ENCODE measurements at regions not wholly inside any gene's neighbourhood (a gene's known extent, or its start where the extent isn't known, plus 50 kb on each side); places are given as distances from the start of the nearest gene placed in this dataset.

GRCh38 chr11:32039149-32039548 is 51.7 kb upstream of the RCN1 start:
- DNase-seq (ENCODE audit: low spot score) (no peak), ATAC-seq (no peak)
- intact Hi-C loops (cut with DNase I) = no loop called here

DNA sequence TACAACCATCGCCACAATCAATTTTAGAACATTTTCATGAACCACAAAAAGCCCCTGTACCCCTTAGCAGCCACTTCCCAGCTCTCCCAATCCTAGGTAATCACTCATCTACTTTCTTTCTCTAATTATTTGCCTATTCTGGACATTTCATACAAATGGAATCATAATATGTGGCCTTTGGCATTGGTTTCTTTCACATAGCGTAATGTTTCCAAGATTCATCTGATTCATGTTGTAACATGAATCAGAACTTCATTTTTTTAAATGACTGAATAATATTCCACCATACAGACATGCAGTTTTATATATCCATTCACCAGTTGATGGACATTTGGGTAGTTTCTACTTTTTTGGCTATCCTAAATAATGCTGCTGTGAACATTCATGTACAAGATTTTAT is 56.2 kb upstream of the RCN1 start:
- DNase-seq (ENCODE audit: low spot score) (no peak), ATAC-seq (no peak)
- intact Hi-C loops (cut with DNase I) = no loop called here

GRCh38 chr11:32034149-32034548 is 56.7 kb upstream of the RCN1 start:
- intact Hi-C loops (cut with DNase I) = no loop called here
- DNase-seq (ENCODE audit: low spot score) (no peak), ATAC-seq (no peak)

DNA sequence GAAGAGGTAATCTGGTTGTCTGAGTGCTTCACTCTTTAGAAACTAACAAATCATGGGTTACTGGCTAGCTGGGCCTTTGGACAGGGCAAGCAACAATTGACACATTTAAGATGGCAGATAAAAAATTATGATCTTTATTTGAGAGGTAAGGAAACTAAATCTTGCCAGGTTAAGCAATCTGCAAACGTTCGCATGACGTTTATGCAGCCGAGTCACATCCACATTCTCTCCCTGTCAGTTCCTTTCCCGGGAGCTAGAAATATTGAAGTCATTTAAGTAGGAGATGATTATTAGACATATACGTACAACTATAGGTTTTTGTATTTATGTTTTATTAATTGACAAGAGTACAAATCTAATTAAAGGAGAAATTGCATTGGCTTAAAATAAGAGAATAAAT is 57.4 kb upstream of the RCN1 start:
- intact Hi-C loops (cut with DNase I) = no loop called here
- no peak for DNase-seq (ENCODE audit: low spot score)
- no peak for ATAC-seq

- ATAC-seq = no peak
- intact Hi-C loops (cut with DNase I) = no loop called here
- DNase-seq (ENCODE audit: low spot score) = no peak
These were observed 57.8 kb upstream of the RCN1 start for GRCh38 chr11:32033067-32033466.

DNA sequence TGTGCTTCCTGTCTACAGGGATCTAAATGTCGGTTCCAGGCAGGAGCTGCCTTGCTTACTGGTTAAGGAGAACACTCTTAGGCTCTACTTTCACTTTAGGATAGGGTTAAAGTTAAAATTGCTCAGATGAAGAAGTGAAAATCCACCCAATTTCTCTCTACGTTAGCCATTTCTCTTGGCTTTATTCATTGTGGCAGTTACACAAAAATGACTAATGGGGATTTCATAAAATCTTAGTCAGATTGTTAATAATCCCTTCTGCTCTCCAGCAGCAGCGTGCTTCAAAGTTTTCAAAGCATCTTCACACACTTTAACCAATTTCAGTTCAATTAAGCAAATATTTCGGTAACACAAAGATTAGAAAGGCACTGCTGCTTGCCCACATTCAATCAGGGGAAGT is 58.4 kb upstream of the RCN1 start:
- intact Hi-C loops (cut with DNase I) = no loop called here
- DNase-seq (ENCODE audit: low spot score) (no peak), ATAC-seq (no peak)

- DNase-seq (ENCODE audit: low spot score) = no peak
- intact Hi-C loops (cut with DNase I) = no loop called here
- no peak for ATAC-seq
These were observed 58.8 kb upstream of the RCN1 start for GRCh38 chr11:32032052-32032451.

GRCh38 chr11:32030875-32031503 is 59.9 kb upstream of the RCN1 start:
- intact Hi-C loops (cut with DNase I) = no loop called here
- ATAC-seq (no peak), DNase-seq (ENCODE audit: low spot score) (no peak)

- ATAC-seq = no peak
- DNase-seq (ENCODE audit: low spot score) = no peak
- intact Hi-C loops (cut with DNase I) = no loop called here
These were observed 61.2 kb upstream of the RCN1 start for GRCh38 chr11:32029721-32030120.

- DNase-seq (ENCODE audit: low spot score) = no peak
- ATAC-seq = no peak
- intact Hi-C loops (cut with DNase I) = no loop called here
These were observed 62.7 kb upstream of the RCN1 start for GRCh38 chr11:32028201-32028600.

GRCh38 chr11:32026766-32027165 is 64.1 kb upstream of the RCN1 start:
- ATAC-seq (no peak), DNase-seq (ENCODE audit: low spot score) (no peak)
- intact Hi-C loops (cut with DNase I) = no loop called here

- ATAC-seq = no peak
- intact Hi-C loops (cut with DNase I) = no loop called here
- DNase-seq (ENCODE audit: low spot score) = no peak
These were observed 65.9 kb upstream of the RCN1 start for GRCh38 chr11:32024948-32025347.

- intact Hi-C loops (cut with DNase I) = no loop called here
- DNase-seq (ENCODE audit: low spot score) (no peak), ATAC-seq (peak; percentile 61)
These were observed 67.2 kb upstream of the RCN1 start for GRCh38 chr11:32023370-32024305.

DNA sequence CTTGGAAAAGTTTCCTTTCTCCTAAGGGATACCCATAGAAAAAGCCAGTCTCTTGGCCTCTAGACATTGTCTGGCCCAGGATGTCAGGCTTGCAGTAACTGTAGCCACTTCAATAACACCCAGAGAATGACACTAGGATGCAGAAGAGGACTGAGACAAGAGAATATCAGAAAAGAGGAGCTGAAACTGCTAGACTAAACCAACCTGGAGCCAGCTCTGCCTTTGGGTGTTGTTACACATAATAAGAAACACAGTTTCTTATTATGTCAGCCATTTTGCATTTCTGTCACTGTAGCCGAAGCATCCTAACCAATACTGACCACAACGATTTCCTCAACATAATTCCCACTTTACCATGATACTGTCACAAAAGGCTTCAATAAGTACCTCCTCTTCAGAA is 72.2 kb upstream of the RCN1 start:
- DNase-seq (ENCODE audit: low spot score) (no peak), ATAC-seq (no peak)
- intact Hi-C loops (cut with DNase I) = no loop called here

- ATAC-seq (no peak), DNase-seq (ENCODE audit: low spot score) (no peak)
- intact Hi-C loops (cut with DNase I) = no loop called here
These were observed 74.8 kb upstream of the RCN1 start for GRCh38 chr11:32016111-32016510.

- intact Hi-C loops (cut with DNase I) = no loop called here
- DNase-seq (ENCODE audit: low spot score) (no peak), ATAC-seq (no peak)
These were observed 75.4 kb upstream of the RCN1 start for GRCh38 chr11:32015427-32015826.

DNA sequence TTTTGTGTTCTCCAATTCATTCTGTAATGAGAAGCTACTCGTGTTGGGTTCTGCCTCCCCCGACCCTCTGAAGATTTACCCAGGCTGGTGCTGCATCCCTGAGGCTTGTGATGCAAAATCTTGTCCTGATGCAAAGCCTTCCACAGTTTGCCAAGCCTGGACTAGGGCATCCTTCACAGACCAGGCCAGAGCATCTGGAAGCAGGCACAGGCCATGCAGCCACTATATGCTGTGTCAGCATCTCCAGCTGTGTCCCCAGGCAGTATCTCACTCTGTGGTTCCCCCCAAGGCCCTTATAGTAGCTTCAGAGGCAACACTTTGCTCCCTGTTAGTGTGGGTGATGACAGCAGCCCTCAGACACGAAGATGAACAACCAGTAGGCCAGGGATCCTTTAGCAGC is 77.3 kb upstream of the RCN1 start:
- DNase-seq (ENCODE audit: low spot score) (no peak), ATAC-seq (no peak)
- intact Hi-C loops (cut with DNase I) = no loop called here

GRCh38 chr11:32012049-32012448 is 78.8 kb upstream of the RCN1 start:
- intact Hi-C loops (cut with DNase I) = no loop called here
- ATAC-seq (no peak), DNase-seq (ENCODE audit: low spot score) (no peak)

DNA sequence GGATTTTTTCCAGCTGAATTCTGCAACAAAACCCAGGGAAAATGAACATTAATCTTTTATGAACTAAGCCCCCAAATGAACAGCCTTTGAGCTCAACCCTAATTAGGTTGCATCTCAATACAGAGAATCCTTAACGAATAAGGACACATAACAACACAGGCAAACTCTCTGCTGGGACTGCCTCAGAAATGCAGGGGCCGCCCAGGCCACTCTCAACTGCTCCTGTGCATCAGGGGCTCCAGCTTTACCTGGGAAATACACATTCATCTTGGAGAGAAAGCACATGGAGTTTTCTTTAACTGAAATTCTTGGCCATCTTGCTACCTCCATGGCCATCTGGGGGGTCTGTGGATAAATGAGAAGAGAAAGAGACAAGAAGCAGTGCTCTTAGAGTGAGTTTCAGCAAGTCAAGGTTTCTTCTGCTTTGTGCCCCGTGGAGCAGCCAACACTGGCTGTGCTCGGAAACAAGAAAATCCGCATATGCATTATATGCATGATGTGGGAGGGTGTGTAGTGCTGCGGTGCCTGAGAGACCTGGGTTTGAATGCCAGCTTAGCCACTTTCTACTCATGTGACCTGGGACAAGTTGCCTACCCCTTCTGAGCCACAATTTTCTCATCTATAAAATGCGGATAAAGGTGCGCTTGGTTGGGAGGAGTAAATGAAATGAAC is 81.9 kb upstream of the RCN1 start:
- no peak for ATAC-seq
- intact Hi-C loops (cut with DNase I) = no loop called here
- DNase-seq (ENCODE audit: low spot score) = no peak

DNA sequence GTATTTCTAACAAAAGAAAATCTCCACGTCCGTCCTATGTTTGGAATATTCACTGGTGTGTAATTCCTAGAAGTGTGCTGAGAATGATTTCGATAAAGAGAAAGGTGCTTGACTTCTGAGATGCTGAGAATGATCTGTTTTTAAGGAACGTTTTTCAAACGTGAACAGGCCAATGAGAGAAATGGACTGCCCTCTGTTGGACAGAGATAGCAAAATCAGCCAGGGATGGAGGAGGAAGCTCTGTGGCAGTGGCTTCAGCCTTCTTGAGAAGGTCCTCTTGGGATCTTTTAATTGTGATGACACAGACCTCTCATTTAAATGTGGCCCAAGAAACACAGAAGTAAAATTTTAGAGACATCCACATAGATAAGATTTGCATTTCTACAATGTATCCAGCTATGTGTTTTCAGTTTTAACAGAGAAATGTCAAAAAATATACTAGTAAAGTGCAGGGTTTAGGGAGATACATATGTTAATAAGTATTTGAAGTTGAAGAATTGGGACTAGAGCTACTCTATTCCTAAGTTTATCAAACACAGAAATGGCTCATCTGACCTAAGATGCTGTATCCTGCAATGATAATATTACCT is 84.0 kb upstream of the RCN1 start:
- intact Hi-C loops (cut with DNase I) = no loop called here
- DNase-seq (ENCODE audit: low spot score) (no peak), ATAC-seq (no peak)

Data from sciatic nerve (tissue), 2 donors.